Stimulated activated naive CD4-positive, alpha-beta T cell (primary cell): ENCODE measurements at regions not wholly inside any gene's neighbourhood (a gene's known extent, or its start where the extent isn't known, plus 50 kb on each side); places are given as distances from the start of the nearest gene placed in this dataset.

Experiments
- DNase-seq, 6 experiments: peaks; one replicate each; lab custom pipeline; 2025; lab: John Stamatoyannopoulos, UW

GRCh38 chr5:15447209-15447608 is 52.8 kb upstream of the FBXL7 start:
- no peak for DNase-seq

- no peak for DNase-seq
These were observed 53.4 kb upstream of the FBXL7 start for GRCh38 chr5:15446552-15446951.

GRCh38 chr5:15442193-15442570 is 57.8 kb upstream of the FBXL7 start:
- no peak for DNase-seq

GRCh38 chr5:15441433-15442192 is 58.4 kb upstream of the FBXL7 start:
- no peak for DNase-seq

- DNase-seq, result no peak
These were observed 59.5 kb upstream of the FBXL7 start for GRCh38 chr5:15440434-15440833.

GRCh38 chr5:15439801-15440200 is 60.2 kb upstream of the FBXL7 start:
- no peak for DNase-seq

GRCh38 chr5:15433709-15434108 is 66.3 kb upstream of the FBXL7 start:
- DNase-seq, result no peak

GRCh38 chr5:15431923-15432322 is 68.1 kb upstream of the FBXL7 start:
- no peak for DNase-seq

GRCh38 chr5:15425766-15426165 is 74.2 kb upstream of the FBXL7 start:
- DNase-seq, result no peak

GRCh38 chr5:15424769-15425168 is 75.2 kb upstream of the FBXL7 start:
- DNase-seq, result no peak

- no peak for DNase-seq
These were observed 78.0 kb upstream of the FBXL7 start for GRCh38 chr5:15421921-15422412.

- no peak for DNase-seq
These were observed 78.6 kb upstream of the FBXL7 start for GRCh38 chr5:15421381-15421780.

GRCh38 chr5:15420201-15420600 is 79.8 kb upstream of the FBXL7 start:
- DNase-seq, result no peak

GRCh38 chr5:15417156-15417555 is 82.8 kb upstream of the FBXL7 start:
- DNase-seq, result no peak

- no peak for DNase-seq
These were observed 93.5 kb upstream of the FBXL7 start for GRCh38 chr5:15406478-15406877.

GRCh38 chr5:15393146-15393545 is 106.8 kb upstream of the FBXL7 start:
- no peak for DNase-seq

GRCh38 chr5:15391704-15392397 is 108.1 kb upstream of the FBXL7 start:
- DNase-seq, result no peak

GRCh38 chr5:15388866-15389265 is 111.1 kb upstream of the FBXL7 start:
- DNase-seq, result no peak

- DNase-seq, result no peak
These were observed 112.0 kb upstream of the FBXL7 start for GRCh38 chr5:15387931-15388524.

- DNase-seq, result no peak
These were observed 113.9 kb upstream of the FBXL7 start for GRCh38 chr5:15386122-15386521.

GRCh38 chr5:15385553-15385952 is 114.4 kb upstream of the FBXL7 start:
- no peak for DNase-seq

GRCh38 chr5:15385037-15385436 is 114.9 kb upstream of the FBXL7 start:
- DNase-seq, result no peak

GRCh38 chr5:15384581-15384980 is 115.4 kb upstream of the FBXL7 start:
- DNase-seq, result no peak
